Ovary (tissue), 3 donors: ENCODE measurements at regions not wholly inside any gene's neighbourhood (a gene's known extent, or its start where the extent isn't known, plus 50 kb on each side); places are given as distances from the start of the nearest gene placed in this dataset.

Experiments
- POLR2A ChIP-seq: fragments of 450-650 bp; IDR thresholded peaks from one replicate; pipeline ENCODE4 v1.6.1; 2017; ENCODE audit warnings: antibody characterized with exemption, mild to moderate bottlenecking, moderate library complexity
- TF ChIP-seq, protein P1 (sequence below), 3 donors: fragments of 450-650 bp in 2 of 3; fragments of 200-600 bp in 1 of 3; IDR thresholded peaks; one replicate each; pipeline versions ENCODE4 v1.5.1 to v1.8.0; 2016 to 2022; ENCODE audit warnings: antibody characterized with exemption in 3 of 3, mild to moderate bottlenecking in 1 of 3
- donor health status: DM: no; HTN: no; CAD: no.

DNA sequence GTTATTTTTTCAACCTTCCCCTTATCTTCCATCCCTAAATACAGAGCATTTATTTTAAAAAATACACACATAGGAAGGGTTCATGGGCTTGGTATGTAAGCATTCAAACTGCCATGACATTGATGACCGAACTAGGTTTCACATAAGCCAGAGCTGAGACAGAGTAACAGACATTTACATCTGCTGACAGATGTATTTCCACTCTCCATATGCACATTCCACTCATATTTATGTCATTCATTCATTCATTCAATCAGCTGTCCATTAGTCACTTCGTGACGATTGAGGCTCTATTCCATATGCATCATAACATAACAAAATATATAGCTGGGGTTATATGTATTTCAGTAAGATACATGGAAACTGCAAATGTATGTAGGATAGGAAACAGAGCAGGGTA is 145.5 kb upstream of the OTX2 start:
- TF ChIP-seq, protein P1, sequence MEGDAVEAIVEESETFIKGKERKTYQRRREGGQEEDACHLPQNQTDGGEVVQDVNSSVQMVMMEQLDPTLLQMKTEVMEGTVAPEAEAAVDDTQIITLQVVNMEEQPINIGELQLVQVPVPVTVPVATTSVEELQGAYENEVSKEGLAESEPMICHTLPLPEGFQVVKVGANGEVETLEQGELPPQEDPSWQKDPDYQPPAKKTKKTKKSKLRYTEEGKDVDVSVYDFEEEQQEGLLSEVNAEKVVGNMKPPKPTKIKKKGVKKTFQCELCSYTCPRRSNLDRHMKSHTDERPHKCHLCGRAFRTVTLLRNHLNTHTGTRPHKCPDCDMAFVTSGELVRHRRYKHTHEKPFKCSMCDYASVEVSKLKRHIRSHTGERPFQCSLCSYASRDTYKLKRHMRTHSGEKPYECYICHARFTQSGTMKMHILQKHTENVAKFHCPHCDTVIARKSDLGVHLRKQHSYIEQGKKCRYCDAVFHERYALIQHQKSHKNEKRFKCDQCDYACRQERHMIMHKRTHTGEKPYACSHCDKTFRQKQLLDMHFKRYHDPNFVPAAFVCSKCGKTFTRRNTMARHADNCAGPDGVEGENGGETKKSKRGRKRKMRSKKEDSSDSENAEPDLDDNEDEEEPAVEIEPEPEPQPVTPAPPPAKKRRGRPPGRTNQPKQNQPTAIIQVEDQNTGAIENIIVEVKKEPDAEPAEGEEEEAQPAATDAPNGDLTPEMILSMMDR (IDR thresholded peaks at IDR 0.05), result no peak
- no peak for TF ChIP-seq POLR2A
